H9 (cell line): ENCODE measurements at regions not wholly inside any gene's neighbourhood (a gene's known extent, or its start where the extent isn't known, plus 50 kb on each side); places are given as distances from the start of the nearest gene placed in this dataset.

ENCODE experiments used
- DNase-seq: peaks from one replicate; pipeline ENCODE4 v3.0.0-alpha.2; 2017
- H2AFZ ChIP-seq: one replicate; pipeline ENCODE4 v1.6.1; 2013; ENCODE audit warnings: mild to moderate bottlenecking, low read length, control low read depth, moderate library complexity
- H2AK5ac ChIP-seq: 2 replicates; pipeline ENCODE4 v1.6.1; 2013; ENCODE audit warnings: low read length, control low read depth, mixed read lengths; ENCODE audit not compliant: insufficient read length
- H2BK120ac ChIP-seq: one replicate; pipeline ENCODE4 v1.6.1; 2013; ENCODE audit warnings: low read depth, mild to moderate bottlenecking, low read length, control low read depth, inconsistent platforms; ENCODE audit not compliant: poor library complexity, severe bottlenecking
- H2BK12ac ChIP-seq: 2 replicates; pipeline ENCODE4 v1.6.1; 2013; ENCODE audit warnings: low read length, control low read depth, mixed read lengths, low read depth; ENCODE audit not compliant: insufficient read length
- H2BK15ac ChIP-seq: 2 replicates; pipeline ENCODE4 v1.6.1; 2013; ENCODE audit warnings: low read depth, low read length, control low read depth
- H2BK20ac ChIP-seq: one replicate; pipeline ENCODE4 v1.6.1; 2013; ENCODE audit warnings: low read depth, mild to moderate bottlenecking, low read length, control low read depth, inconsistent platforms; ENCODE audit not compliant: poor library complexity, severe bottlenecking
- H2BK5ac ChIP-seq: 2 replicates; pipeline ENCODE4 v1.6.1; 2013; ENCODE audit warnings: low read length, control low read depth, mixed read lengths; ENCODE audit not compliant: insufficient read length
- H3K14ac ChIP-seq: 2 replicates; pipeline ENCODE4 v1.6.1; 2013; ENCODE audit warnings: low read length, control low read depth; ENCODE audit not compliant: insufficient read depth
- H3K18ac ChIP-seq: 2 replicates; pipeline ENCODE4 v1.6.1; 2013; ENCODE audit warnings: low read depth, mild to moderate bottlenecking, mixed read lengths, low read length, control low read depth; ENCODE audit not compliant: insufficient read length
- H3K23ac ChIP-seq: 2 replicates; pipeline ENCODE4 v1.6.1; 2013; ENCODE audit warnings: low read length, control low read depth, mixed read lengths, low read depth; ENCODE audit not compliant: insufficient read length
- H3K23me2 ChIP-seq: 2 replicates; pipeline ENCODE4 v1.6.1; 2013; ENCODE audit warnings: low read depth, mild to moderate bottlenecking, mixed read lengths, low read length, control low read depth; ENCODE audit not compliant: insufficient read length, poor library complexity, severe bottlenecking
- H3K27ac ChIP-seq: 2 replicates; pipeline ENCODE4 v1.5.1; 2013; ENCODE audit warnings: low read length, control low read depth, mixed read lengths, low read depth; ENCODE audit not compliant: insufficient read length
- H3K27me3 ChIP-seq: 2 replicates; pipeline ENCODE4 v1.6.1; 2013; ENCODE audit warnings: low read length, control low read depth, inconsistent platforms; ENCODE audit not compliant: insufficient read depth
- H3K4ac ChIP-seq: 2 replicates; pipeline ENCODE4 v1.6.1; 2013; ENCODE audit warnings: low read depth, mild to moderate bottlenecking, control low read depth, inconsistent platforms, low read length, moderate library complexity
- H3K4me1 ChIP-seq: 2 replicates; pipeline ENCODE4 v1.6.1; 2013; ENCODE audit warnings: low read length, control low read depth, inconsistent platforms; ENCODE audit not compliant: insufficient read depth
- H3K4me2 ChIP-seq: 2 replicates; pipeline ENCODE4 v1.6.1; 2013; ENCODE audit warnings: low read length, control low read depth, mixed read lengths; ENCODE audit not compliant: insufficient read length, insufficient read depth
- H3K56ac ChIP-seq: 2 replicates; pipeline ENCODE4 v1.6.1; 2013; ENCODE audit warnings: low read depth, mild to moderate bottlenecking, mixed read lengths, low read length, control low read depth; ENCODE audit not compliant: insufficient read length
- H3K79me1 ChIP-seq: 2 replicates; pipeline ENCODE4 v1.6.1; 2013; ENCODE audit warnings: low read depth, mild to moderate bottlenecking, moderate library complexity, low read length, control low read depth, inconsistent platforms; ENCODE audit not compliant: insufficient read depth, poor library complexity, severe bottlenecking
- H3K79me2 ChIP-seq: 2 replicates; pipeline ENCODE4 v1.6.1; 2013; ENCODE audit warnings: low read length, control low read depth, inconsistent platforms; ENCODE audit not compliant: insufficient read depth
- H3K9ac ChIP-seq: 2 replicates; pipeline ENCODE4 v1.6.1; 2013; ENCODE audit warnings: low read length, control low read depth, mixed read lengths; ENCODE audit not compliant: insufficient read length; ENCODE audit errors: extremely low read depth
- H3K9me3 ChIP-seq: one replicate; pipeline ENCODE4 v1.6.1; 2013; ENCODE audit warnings: low read depth, low read length, inconsistent platforms; ENCODE audit not compliant: control insufficient read depth
- H3T11ph ChIP-seq: one replicate; pipeline ENCODE4 v1.6.1; 2013; ENCODE audit warnings: mild to moderate bottlenecking, low read length, control low read depth, inconsistent platforms
- H4K20me1 ChIP-seq: one replicate; pipeline ENCODE4 v1.6.1; 2013; ENCODE audit not compliant: control insufficient read depth, insufficient read length, insufficient read depth
- H4K5ac ChIP-seq: 2 replicates; pipeline ENCODE4 v1.6.1; 2013; ENCODE audit warnings: low read depth, mild to moderate bottlenecking, mixed read lengths, low read length, control low read depth; ENCODE audit not compliant: insufficient read length
- H4K8ac ChIP-seq: replicated peaks from 2 replicates; pipeline ENCODE4 v1.6.1; 2013; ENCODE audit warnings: low read length, control low read depth, mixed read lengths, low read depth; ENCODE audit not compliant: insufficient read length
- H4K91ac ChIP-seq: 2 replicates; pipeline ENCODE4 v1.6.1; 2013; ENCODE audit warnings: low read depth, mild to moderate bottlenecking, moderate library complexity, mixed read lengths, low read length, control low read depth; ENCODE audit not compliant: insufficient read length
- H3K27ac Mint-ChIP-seq, 3 experiments: 2 replicates in 2 of 3; 3 replicates in 1 of 3; pipeline ENCODE4 v1.8.0; 2020 to 2021; ENCODE audit warnings: mixed read lengths in 3 of 3, mild to moderate bottlenecking in 1 of 3, moderate library complexity in 1 of 3
- H3K27me3 Mint-ChIP-seq: 2 replicates; pipeline ENCODE4 v1.8.0; 2021; ENCODE audit warnings: low read depth, mild to moderate bottlenecking, moderate library complexity, mixed read lengths
- H3K36me3 Mint-ChIP-seq, 3 experiments: 2 replicates in 2 of 3; 3 replicates in 1 of 3; pipeline ENCODE4 v1.8.0; 2020 to 2021; ENCODE audit warnings: low read depth in 3 of 3, mixed read lengths in 3 of 3; ENCODE audit not compliant: insufficient read depth in 1 of 3
- H3K4me1 Mint-ChIP-seq, 2 experiments: 2 replicates each; pipeline ENCODE4 v1.8.0; 2020; ENCODE audit warnings: mixed read lengths in 2 of 2
- H3K4me3 Mint-ChIP-seq, 2 experiments: 2 replicates in 1 of 2; 3 replicates in 1 of 2; pipeline ENCODE4 v1.8.0; 2020 to 2021; ENCODE audit warnings: mild to moderate bottlenecking in 2 of 2, mixed read lengths in 2 of 2, moderate library complexity in 1 of 2
- H3K9me3 Mint-ChIP-seq, 2 experiments: 2 replicates in 1 of 2; 3 replicates in 1 of 2; pipeline ENCODE4 v1.8.0; 2020; ENCODE audit warnings: mild to moderate bottlenecking in 2 of 2, mixed read lengths in 2 of 2, moderate library complexity in 1 of 2
- CTCF ChIP-seq: fragments of 200-600 bp; sonication (generic); conservative IDR thresholded peaks from 3 replicates; pipeline ENCODE4 v1.8.0; 2021; ENCODE audit warnings: antibody characterized with exemption, mild to moderate bottlenecking
- WGBS: extraction: QIAGEN DNeasy Blood & Tissue Kit; methylation state at CpG from one replicate; pipeline ENCODE4 v1.1.7; 2013; ENCODE audit warnings: missing lambda C conversion rate, low lambda C conversion rate, mixed read lengths; ENCODE audit not compliant: insufficient read length; ENCODE audit errors: extremely low coverage; 5-methylcytosine and 5-hydroxymethylcytosine counted together

GRCh38 chr7:16080131-16080530, 341.2 kb downstream of the CRPPA start:
- H3K23ac ChIP-seq: no peak overlapping the region
- H2BK120ac ChIP-seq: no peak overlapping the region
- no peak overlapping the region for H3K4me3 Mint-ChIP-seq
- no peak overlapping the region for H3K18ac ChIP-seq
- H3K9me3 Mint-ChIP-seq: peaks cover 0 to 3% of the 10 kb centered on the region in 2 experiments; a peak in 1 of 5 replicates
- H3K36me3 Mint-ChIP-seq: 0 out of 7 replicates have a peak, but pooled peaks cover 0 to 3% (median 0%) of the 10 kb centered on the region in 3 experiments
- no peak overlapping the region for H2BK5ac ChIP-seq
- no peak overlapping the region for H3K27ac Mint-ChIP-seq
- H3K23me2 ChIP-seq: no peaks in the 10 kb centered on the region
- H4K8ac ChIP-seq: no peak overlapping the region
- H3K4me1 ChIP-seq: no peaks in the 10 kb centered on the region; the same call in 1 of the 2 replicates
- H3K4me1 Mint-ChIP-seq: peaks cover 4 to 6% of the 10 kb centered on the region in 2 experiments
- no peaks in the 10 kb centered on the region for H4K20me1 ChIP-seq
- H3K4ac ChIP-seq: no peak overlapping the region
- no peaks in the 10 kb centered on the region for H3K79me1 ChIP-seq
- no peak overlapping the region for H2AK5ac ChIP-seq
- H3K56ac ChIP-seq: no peak overlapping the region
- TF ChIP-seq CTCF: no peak
- no peak overlapping the region for H3T11ph ChIP-seq
- H3K14ac ChIP-seq: no peak overlapping the region
- no peak overlapping the region for H2BK20ac ChIP-seq
- no peak overlapping the region for H3K9ac ChIP-seq
- H2BK15ac ChIP-seq: no peak overlapping the region
- H4K91ac ChIP-seq: no peak overlapping the region
- H3K27me3 ChIP-seq: no peaks in the 10 kb centered on the region
- H3K27ac ChIP-seq: no peak overlapping the region
- no peak overlapping the region for H2BK12ac ChIP-seq
- H3K4me2 ChIP-seq: no peak overlapping the region
- no peaks in the 10 kb centered on the region for H3K9me3 ChIP-seq
- no peak overlapping the region for H2AFZ ChIP-seq
- no peaks in the 10 kb centered on the region for H3K27me3 Mint-ChIP-seq
- no peak for DNase-seq
- H4K5ac ChIP-seq: no peak overlapping the region
- no CpG with 5 or more reads among the region's 2 CpGs for WGBS
- no peaks in the 10 kb centered on the region for H3K79me2 ChIP-seq
